ENCODE measurements at regions not wholly inside any gene's neighbourhood (a gene's known extent, or its start where the extent isn't known, plus 50 kb on each side); places are given as distances from the start of the nearest gene placed in this dataset.

DNA sequence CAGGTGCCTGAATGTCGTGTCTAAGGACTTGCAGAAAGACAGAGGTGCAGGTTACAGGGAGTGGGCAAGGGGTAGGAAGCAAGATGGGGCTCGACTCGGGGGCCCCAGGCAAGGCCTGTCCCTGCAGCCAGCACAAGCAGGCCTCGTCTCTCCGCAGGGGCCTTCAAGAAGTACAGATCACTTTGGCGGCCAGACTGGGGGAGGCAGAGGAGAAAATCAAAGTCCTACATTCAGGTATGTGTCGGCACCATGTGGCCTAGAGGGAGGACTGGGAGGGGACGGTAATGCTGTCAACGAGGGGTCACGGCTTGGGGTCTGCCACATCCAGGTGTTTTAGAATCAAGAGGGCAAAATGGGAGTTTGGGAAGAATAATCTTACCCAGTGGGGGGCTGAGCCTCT lies 73.7 kb downstream of the PHETA1 start:
- TF ChIP-seq MXI1 (conservative IDR thresholded peaks at IDR 0.05; ENCODE audit: poor library complexity, severe bottlenecking) (no peak), SMC3 (conservative IDR thresholded peaks at IDR 0.05; ENCODE audit: poor library complexity) (no peak), EP300 (conservative IDR thresholded peaks at IDR 0.05; ENCODE audit: poor library complexity, severe bottlenecking) (no peak), EZH2 (IDR thresholded peaks at IDR 0.05; ENCODE audit: borderline replicate concordance, insufficient read depth, low read length, poor library complexity, severe bottlenecking) (no peak), POLR2AphosphoS5 (IDR thresholded peaks at IDR 0.05) (no peak), RAD21 (conservative IDR thresholded peaks at IDR 0.05) (no peak), REST (IDR thresholded peaks at IDR 0.05; ENCODE audit: borderline replicate concordance) (no peak), TAF1 (IDR thresholded peaks at IDR 0.05; ENCODE audit: low read depth) (no peak)
- TF ChIP-seq, protein P1, sequence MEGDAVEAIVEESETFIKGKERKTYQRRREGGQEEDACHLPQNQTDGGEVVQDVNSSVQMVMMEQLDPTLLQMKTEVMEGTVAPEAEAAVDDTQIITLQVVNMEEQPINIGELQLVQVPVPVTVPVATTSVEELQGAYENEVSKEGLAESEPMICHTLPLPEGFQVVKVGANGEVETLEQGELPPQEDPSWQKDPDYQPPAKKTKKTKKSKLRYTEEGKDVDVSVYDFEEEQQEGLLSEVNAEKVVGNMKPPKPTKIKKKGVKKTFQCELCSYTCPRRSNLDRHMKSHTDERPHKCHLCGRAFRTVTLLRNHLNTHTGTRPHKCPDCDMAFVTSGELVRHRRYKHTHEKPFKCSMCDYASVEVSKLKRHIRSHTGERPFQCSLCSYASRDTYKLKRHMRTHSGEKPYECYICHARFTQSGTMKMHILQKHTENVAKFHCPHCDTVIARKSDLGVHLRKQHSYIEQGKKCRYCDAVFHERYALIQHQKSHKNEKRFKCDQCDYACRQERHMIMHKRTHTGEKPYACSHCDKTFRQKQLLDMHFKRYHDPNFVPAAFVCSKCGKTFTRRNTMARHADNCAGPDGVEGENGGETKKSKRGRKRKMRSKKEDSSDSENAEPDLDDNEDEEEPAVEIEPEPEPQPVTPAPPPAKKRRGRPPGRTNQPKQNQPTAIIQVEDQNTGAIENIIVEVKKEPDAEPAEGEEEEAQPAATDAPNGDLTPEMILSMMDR (IDR thresholded peaks at IDR 0.05; ENCODE audit: poor library complexity, severe bottlenecking): no peak
- H3K9me2 ChIP-seq (ENCODE audit: insufficient read depth, low read length): no peaks in the 10 kb centered on the region

GRCh38 chr12:111293266-111294009 lies 75.5 kb downstream of the PHETA1 start:
- no peak overlapping the region for H3K9ac ChIP-seq (ENCODE audit: low read length)
- no peak overlapping the region for H3K27ac ChIP-seq (ENCODE audit: low read length)
- H3K79me2 ChIP-seq (replicated peaks; ENCODE audit: insufficient read depth, low read length): no peaks in the 10 kb centered on the region
- no peaks in the 10 kb centered on the region for H3F3A ChIP-seq (ENCODE audit: insufficient read depth, low read length, poor library complexity, severe bottlenecking)
- H3K9me3 ChIP-seq (ENCODE audit: low read length): no peaks in the 10 kb centered on the region
- H3K36me3 ChIP-seq (ENCODE audit: insufficient read depth, low read length): no peaks in the 10 kb centered on the region
- no peaks in the 10 kb centered on the region for H3K27me3 ChIP-seq (ENCODE audit: insufficient read depth, low read depth, low read length)
- no peaks in the 10 kb centered on the region for H3K9me2 ChIP-seq (ENCODE audit: insufficient read depth, low read length)
- no peaks in the 10 kb centered on the region for H4K20me1 ChIP-seq (ENCODE audit: insufficient read depth)
- no peak overlapping the region for H3K4me3 ChIP-seq (ENCODE audit: low read length)
- H2AFZ ChIP-seq (ENCODE audit: low read depth, low read length): no peak overlapping the region
- TF ChIP-seq SMC3 (conservative IDR thresholded peaks at IDR 0.05; ENCODE audit: poor library complexity) (no peak), POLR2AphosphoS5 (IDR thresholded peaks at IDR 0.05) (no peak), REST (IDR thresholded peaks at IDR 0.05; ENCODE audit: borderline replicate concordance) (no peak), MXI1 (conservative IDR thresholded peaks at IDR 0.05; ENCODE audit: poor library complexity, severe bottlenecking) (no peak), RAD21 (conservative IDR thresholded peaks at IDR 0.05) (no peak), EP300 (conservative IDR thresholded peaks at IDR 0.05; ENCODE audit: poor library complexity, severe bottlenecking) (no peak), TAF1 (IDR thresholded peaks at IDR 0.05; ENCODE audit: low read depth) (no peak), EZH2 (IDR thresholded peaks at IDR 0.05; ENCODE audit: borderline replicate concordance, insufficient read depth, low read length, poor library complexity, severe bottlenecking) (no peak)
- TF ChIP-seq, protein P1 (IDR thresholded peaks at IDR 0.05; ENCODE audit: poor library complexity, severe bottlenecking): no peak
- no peak overlapping the region for H3K4me2 ChIP-seq (ENCODE audit: low read length)

More for the DNA sequence above, 73.7 kb downstream of the PHETA1 start:
- H3K9me3 ChIP-seq (ENCODE audit: low read length): no peaks in the 10 kb centered on the region
- H4K20me1 ChIP-seq (ENCODE audit: insufficient read depth): no peaks in the 10 kb centered on the region
- no peak overlapping the region for H2AFZ ChIP-seq (ENCODE audit: low read depth, low read length)
- H3K27me3 ChIP-seq (ENCODE audit: insufficient read depth, low read depth, low read length): no peaks in the 10 kb centered on the region
- H3K9ac ChIP-seq (ENCODE audit: low read length): no peak overlapping the region
- no peak overlapping the region for H3K27ac ChIP-seq (ENCODE audit: low read length)
- no peaks in the 10 kb centered on the region for H3K36me3 ChIP-seq (ENCODE audit: insufficient read depth, low read length)
- H3K4me3 ChIP-seq (ENCODE audit: low read length): no peak overlapping the region
- no peak overlapping the region for H3K4me2 ChIP-seq (ENCODE audit: low read length)
- no peaks in the 10 kb centered on the region for H3K79me2 ChIP-seq (replicated peaks; ENCODE audit: insufficient read depth, low read length)
- no peaks in the 10 kb centered on the region for H3F3A ChIP-seq (ENCODE audit: insufficient read depth, low read length, poor library complexity, severe bottlenecking)
